ENCODE measurements at regions not wholly inside any gene's neighbourhood (a gene's known extent, or its start where the extent isn't known, plus 50 kb on each side); places are given as distances from the start of the nearest gene placed in this dataset.

GRCh38 chr18:22868831-22869230, 64.3 kb upstream of the RBBP8 start:
- no peak for DNase-seq (ENCODE audit: low spot score)
- TF ChIP-seq CTCF (IDR thresholded peaks at IDR 0.05) = no peak
- Histone ChIP-seq H3K4me1 (no peaks in the 10 kb centered on the region), H3K36me3 (no peaks in the 10 kb centered on the region), H3K9me3 (no peaks in the 10 kb centered on the region), H3K27ac (no peak overlapping the region), H3K27me3 (no peaks in the 10 kb centered on the region), H3K4me3 (no peak overlapping the region)

GRCh38 chr18:22871809-22872525, 61.2 kb upstream of the RBBP8 start:
- no peaks in the 10 kb centered on the region for H3K9me3 ChIP-seq
- no peak for TF ChIP-seq CTCF (IDR thresholded peaks at IDR 0.05)
- no peak overlapping the region for H3K4me3 ChIP-seq
- DNase-seq (ENCODE audit: low spot score) = no peak
- H3K27me3 ChIP-seq = no peaks in the 10 kb centered on the region
- no peaks in the 10 kb centered on the region for H3K4me1 ChIP-seq
- no peak overlapping the region for H3K27ac ChIP-seq
- no peaks in the 10 kb centered on the region for H3K36me3 ChIP-seq

DNA sequence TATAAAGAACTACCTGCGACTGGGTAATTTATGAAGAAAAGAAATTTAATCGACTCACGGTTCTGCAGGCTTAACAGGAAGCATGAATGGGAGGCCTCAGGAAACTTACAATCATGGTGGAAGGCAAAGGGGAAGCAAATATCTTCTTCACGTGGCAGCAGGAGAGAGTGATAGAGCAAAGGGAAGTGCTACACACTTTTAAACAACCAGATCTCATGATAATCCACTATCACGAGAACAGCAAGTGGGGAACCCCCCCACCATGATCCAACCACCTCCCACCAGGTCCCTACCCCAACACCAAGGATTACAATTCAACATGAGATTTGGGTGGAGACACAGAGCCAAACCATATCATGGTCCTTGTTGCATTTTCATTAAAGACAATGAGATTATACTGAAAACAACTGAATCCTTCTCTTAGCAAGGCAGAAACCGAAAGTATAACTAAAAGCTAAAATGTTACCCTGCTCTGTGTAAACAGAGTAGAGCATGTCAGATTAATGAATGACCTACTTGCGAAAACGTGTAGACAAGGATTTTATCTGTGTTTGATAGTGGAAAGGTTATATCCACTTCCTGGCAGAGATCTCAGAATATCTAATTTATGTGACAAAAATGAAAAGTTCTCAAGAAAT, 60.1 kb upstream of the RBBP8 start:
- DNase-seq (ENCODE audit: low spot score) = no peak
- Histone ChIP-seq H3K4me1 (no peaks in the 10 kb centered on the region), H3K4me3 (no peak overlapping the region), H3K27me3 (no peaks in the 10 kb centered on the region), H3K27ac (no peak overlapping the region), H3K36me3 (no peaks in the 10 kb centered on the region), H3K9me3 (no peaks in the 10 kb centered on the region)
- TF ChIP-seq CTCF (IDR thresholded peaks at IDR 0.05) = no peak

GRCh38 chr18:22879293-22879692, 53.8 kb upstream of the RBBP8 start:
- Histone ChIP-seq H3K4me3 (no peak overlapping the region), H3K27ac (no peak overlapping the region), H3K36me3 (no peaks in the 10 kb centered on the region), H3K9me3 (no peaks in the 10 kb centered on the region), H3K4me1 (no peaks in the 10 kb centered on the region), H3K27me3 (no peaks in the 10 kb centered on the region)
- no peak for DNase-seq (ENCODE audit: low spot score)
- TF ChIP-seq CTCF (IDR thresholded peaks at IDR 0.05) = no peak

- TF ChIP-seq CTCF (IDR thresholded peaks at IDR 0.05) = no peak
- Histone ChIP-seq H3K4me3 (no peak overlapping the region), H3K4me1 (no peaks in the 10 kb centered on the region), H3K9me3 (no peaks in the 10 kb centered on the region), H3K27me3 (no peaks in the 10 kb centered on the region), H3K36me3 (no peaks in the 10 kb centered on the region), H3K27ac (no peak overlapping the region)
- no peak for DNase-seq (ENCODE audit: low spot score)
These were observed 51.0 kb upstream of the RBBP8 start for GRCh38 chr18:22882084-22882483.
